K562 (cell line): ENCODE measurements at regions not wholly inside any gene's neighbourhood (a gene's known extent, or its start where the extent isn't known, plus 50 kb on each side); places are given as distances from the start of the nearest gene placed in this dataset.

Experiments
- BRD9 ChIP-seq: fragments of 450-650 bp; IDR thresholded peaks from 2 replicates; pipeline ENCODE4 v1.6.1; 2018; ENCODE audit warnings: low read depth; ENCODE audit not compliant: partially characterized antibody
- HCFC1 ChIP-seq: IDR thresholded peaks from 2 replicates; pipeline ENCODE4 v1.6.1; 2012; ENCODE audit warnings: low read depth, low read length, improper control_type of control experiment
- MCM7 ChIP-seq, 2 experiments: fragments of 450-650 bp; IDR thresholded peaks; 2 replicates each; pipeline ENCODE4 v1.6.1; 2016 to 2018
- SMARCB1 ChIP-seq: IDR thresholded peaks from 2 replicates; pipeline ENCODE4 v1.6.1; 2011; ENCODE audit warnings: improper control_type of control experiment, low read depth; ENCODE audit not compliant: insufficient read length
- XRCC5 ChIP-seq: fragments of 200-400 bp; formaldehyde crosslinking; IDR thresholded peaks from 2 replicates; pipeline ENCODE4 v1.6.1; 2017; ENCODE audit warnings: low read depth, mild to moderate bottlenecking, low read length
- ZNF431 ChIP-seq: sonication (generic); formaldehyde crosslinking; IDR thresholded peaks from 2 replicates; pipeline ENCODE4 v1.8.0; 2022; ENCODE audit warnings: mild to moderate bottlenecking, missing genetic modification reagents
- TF ChIP-seq, protein P1 (sequence below), 3 experiments: IDR thresholded peaks in 2 of 3; conservative IDR thresholded peaks in 1 of 3; 2 replicates each; pipeline ENCODE4 v1.5.1; 2011 to 2012; ENCODE audit warnings: low read length in 3 of 3, mild to moderate bottlenecking in 3 of 3, control low read depth in 2 of 3, improper control_type of control experiment in 1 of 3, inconsistent platforms in 1 of 3, low read depth in 1 of 3, mixed read lengths in 1 of 3, moderate library complexity in 1 of 3; ENCODE audit not compliant: insufficient read depth in 2 of 3
- TF ChIP-seq, protein P2 (sequence below): sonication (generic); formaldehyde crosslinking; IDR thresholded peaks from 2 replicates; pipeline ENCODE4 v1.5.0; 2020; ENCODE audit warnings: missing genetic modification reagents

DNA sequence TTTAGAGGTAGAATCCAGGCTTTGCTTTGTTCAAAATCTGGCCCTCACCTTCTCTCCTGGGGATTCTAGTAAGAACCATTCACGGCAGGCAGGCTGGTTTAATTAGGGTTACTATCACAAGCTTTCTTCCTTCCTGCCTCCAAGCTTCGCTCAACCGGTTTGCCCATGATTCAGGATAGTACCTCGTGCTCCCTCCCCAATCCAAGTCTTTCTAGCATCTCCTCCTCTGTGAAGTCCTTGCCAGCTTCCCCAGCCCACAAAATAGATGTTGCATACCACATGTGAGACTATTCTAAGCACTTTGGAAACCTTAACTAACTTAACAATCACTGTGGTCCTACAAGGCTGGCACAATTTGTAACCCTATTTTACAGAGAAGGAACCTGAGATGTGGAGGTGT lies 135.1 kb downstream of the SOCS6 start:
- no peak for TF ChIP-seq BRD9
- TF ChIP-seq, protein P1, sequence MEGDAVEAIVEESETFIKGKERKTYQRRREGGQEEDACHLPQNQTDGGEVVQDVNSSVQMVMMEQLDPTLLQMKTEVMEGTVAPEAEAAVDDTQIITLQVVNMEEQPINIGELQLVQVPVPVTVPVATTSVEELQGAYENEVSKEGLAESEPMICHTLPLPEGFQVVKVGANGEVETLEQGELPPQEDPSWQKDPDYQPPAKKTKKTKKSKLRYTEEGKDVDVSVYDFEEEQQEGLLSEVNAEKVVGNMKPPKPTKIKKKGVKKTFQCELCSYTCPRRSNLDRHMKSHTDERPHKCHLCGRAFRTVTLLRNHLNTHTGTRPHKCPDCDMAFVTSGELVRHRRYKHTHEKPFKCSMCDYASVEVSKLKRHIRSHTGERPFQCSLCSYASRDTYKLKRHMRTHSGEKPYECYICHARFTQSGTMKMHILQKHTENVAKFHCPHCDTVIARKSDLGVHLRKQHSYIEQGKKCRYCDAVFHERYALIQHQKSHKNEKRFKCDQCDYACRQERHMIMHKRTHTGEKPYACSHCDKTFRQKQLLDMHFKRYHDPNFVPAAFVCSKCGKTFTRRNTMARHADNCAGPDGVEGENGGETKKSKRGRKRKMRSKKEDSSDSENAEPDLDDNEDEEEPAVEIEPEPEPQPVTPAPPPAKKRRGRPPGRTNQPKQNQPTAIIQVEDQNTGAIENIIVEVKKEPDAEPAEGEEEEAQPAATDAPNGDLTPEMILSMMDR (IDR thresholded peaks at IDR 0.05 in 2 of 3, conservative IDR thresholded peaks at IDR 0.05 in 1 of 3; ENCODE audit: insufficient read depth in 2 of 3, low read depth in 1 of 3, low read length in 3 of 3) = no peak
- TF ChIP-seq, protein P2, sequence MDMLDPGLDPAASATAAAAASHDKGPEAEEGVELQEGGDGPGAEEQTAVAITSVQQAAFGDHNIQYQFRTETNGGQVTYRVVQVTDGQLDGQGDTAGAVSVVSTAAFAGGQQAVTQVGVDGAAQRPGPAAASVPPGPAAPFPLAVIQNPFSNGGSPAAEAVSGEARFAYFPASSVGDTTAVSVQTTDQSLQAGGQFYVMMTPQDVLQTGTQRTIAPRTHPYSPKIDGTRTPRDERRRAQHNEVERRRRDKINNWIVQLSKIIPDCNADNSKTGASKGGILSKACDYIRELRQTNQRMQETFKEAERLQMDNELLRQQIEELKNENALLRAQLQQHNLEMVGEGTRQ (CRISPR knock-in tag) = no peak
- no peak for TF ChIP-seq SMARCB1
- TF ChIP-seq MCM7 (IDR thresholded peaks at IDR 0.05) = no peak
- TF ChIP-seq ZNF431 (CRISPR knock-in tag) = no peak
- no peak for TF ChIP-seq HCFC1
- TF ChIP-seq XRCC5 = no peak
